ENCODE measurements at regions not wholly inside any gene's neighbourhood (a gene's known extent, or its start where the extent isn't known, plus 50 kb on each side); places are given as distances from the start of the nearest gene placed in this dataset.

- Mint-ChIP-seq H3K36me3 (ENCODE audit: insufficient read depth) (peaks cover 35% of the 10 kb centered on the region), H3K9me3 (no peaks in the 10 kb centered on the region), H3K4me3 (no peak overlapping the region), H3K27me3 (ENCODE audit: low read depth) (no peaks in the 10 kb centered on the region), H3K4me1 (ENCODE audit: low read depth) (peaks cover 10% of the 10 kb centered on the region)
- DNase-seq (no peak), ATAC-seq (no peak)
Observed at GRCh38 chr17:68125111-68125870, 89.8 kb downstream of the KPNA2 start.

DNA sequence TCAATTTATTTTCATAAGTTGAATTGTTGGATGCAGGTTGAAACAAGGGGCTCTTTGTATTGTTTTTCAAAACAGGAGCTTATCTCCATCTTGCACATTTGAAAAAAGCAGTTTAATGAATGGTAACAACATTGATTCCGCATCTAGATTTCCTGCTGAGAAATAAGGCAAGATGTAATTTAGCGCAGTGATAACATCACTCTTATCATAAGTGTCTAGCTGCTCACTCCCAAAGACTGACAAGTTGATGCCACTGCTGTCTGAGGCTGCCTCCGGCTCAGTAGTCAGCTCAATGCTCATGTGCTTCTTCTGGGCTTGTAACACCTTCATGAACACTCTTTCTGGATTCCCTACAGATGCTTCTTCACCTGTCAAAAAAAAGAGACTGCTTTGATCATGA lies 92.4 kb downstream of the KPNA2 start:
- H3K27me3 Mint-ChIP-seq (ENCODE audit: low read depth) = no peaks in the 10 kb centered on the region
- no peak overlapping the region for H3K4me3 Mint-ChIP-seq
- ATAC-seq (no peak), DNase-seq (no peak)
- H3K36me3 Mint-ChIP-seq (ENCODE audit: insufficient read depth) = peaks cover 28% of the 10 kb centered on the region
- peaks cover 10% of the 10 kb centered on the region for H3K4me1 Mint-ChIP-seq (ENCODE audit: low read depth)
- H3K9me3 Mint-ChIP-seq = no peaks in the 10 kb centered on the region

GRCh38 chr17:68131456-68131855 lies 95.9 kb downstream of the KPNA2 start:
- peaks cover 30% of the 10 kb centered on the region for H3K36me3 Mint-ChIP-seq (ENCODE audit: insufficient read depth)
- no peak overlapping the region for H3K4me3 Mint-ChIP-seq
- no peaks in the 10 kb centered on the region for H3K27me3 Mint-ChIP-seq (ENCODE audit: low read depth)
- DNase-seq = no peak
- ATAC-seq = no peak
- no peaks in the 10 kb centered on the region for H3K9me3 Mint-ChIP-seq
- H3K4me1 Mint-ChIP-seq (ENCODE audit: low read depth) = no peaks in the 10 kb centered on the region

DNA sequence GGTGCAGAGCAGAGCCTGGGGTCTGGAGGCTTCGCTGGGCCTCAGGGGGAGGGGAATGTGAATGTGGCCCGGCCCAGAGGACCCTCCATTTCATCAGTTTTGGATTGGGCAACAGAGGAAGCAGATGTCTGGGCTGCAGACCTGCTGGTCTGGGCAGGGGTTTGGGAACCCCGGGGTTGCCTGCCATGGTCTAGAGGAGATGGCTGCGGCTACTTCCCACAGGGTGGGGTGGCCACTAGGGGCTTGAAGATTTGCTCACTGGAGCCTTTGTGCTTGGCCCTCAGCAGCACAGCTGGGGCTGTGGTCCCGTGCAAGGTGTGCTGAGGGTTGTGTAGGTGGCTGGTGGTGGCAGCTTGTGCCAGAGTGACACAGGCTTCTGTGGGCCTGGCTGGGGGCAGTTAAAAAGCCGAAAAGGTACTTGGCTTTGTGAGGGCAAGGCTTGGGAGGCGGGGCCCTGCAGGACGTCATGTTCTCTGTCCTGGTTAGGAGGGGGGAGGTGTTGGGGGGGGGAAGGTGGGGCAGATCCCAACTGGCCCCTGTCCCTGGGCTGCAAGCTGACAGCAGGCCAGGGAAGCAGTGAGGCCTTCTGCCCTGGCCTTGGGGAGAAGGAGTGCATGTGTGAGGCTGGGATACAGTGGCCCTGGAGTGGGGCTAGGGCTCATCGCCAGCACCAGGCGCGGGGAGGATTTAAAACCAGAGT lies 98.0 kb downstream of the KPNA2 start:
- DNase-seq (no peak), ATAC-seq (no peak)
- Mint-ChIP-seq H3K4me3 (no peak overlapping the region), H3K4me1 (ENCODE audit: low read depth) (no peaks in the 10 kb centered on the region), H3K9me3 (no peaks in the 10 kb centered on the region), H3K27me3 (ENCODE audit: low read depth) (no peaks in the 10 kb centered on the region), H3K36me3 (ENCODE audit: insufficient read depth) (peaks cover 21% of the 10 kb centered on the region)

DNA sequence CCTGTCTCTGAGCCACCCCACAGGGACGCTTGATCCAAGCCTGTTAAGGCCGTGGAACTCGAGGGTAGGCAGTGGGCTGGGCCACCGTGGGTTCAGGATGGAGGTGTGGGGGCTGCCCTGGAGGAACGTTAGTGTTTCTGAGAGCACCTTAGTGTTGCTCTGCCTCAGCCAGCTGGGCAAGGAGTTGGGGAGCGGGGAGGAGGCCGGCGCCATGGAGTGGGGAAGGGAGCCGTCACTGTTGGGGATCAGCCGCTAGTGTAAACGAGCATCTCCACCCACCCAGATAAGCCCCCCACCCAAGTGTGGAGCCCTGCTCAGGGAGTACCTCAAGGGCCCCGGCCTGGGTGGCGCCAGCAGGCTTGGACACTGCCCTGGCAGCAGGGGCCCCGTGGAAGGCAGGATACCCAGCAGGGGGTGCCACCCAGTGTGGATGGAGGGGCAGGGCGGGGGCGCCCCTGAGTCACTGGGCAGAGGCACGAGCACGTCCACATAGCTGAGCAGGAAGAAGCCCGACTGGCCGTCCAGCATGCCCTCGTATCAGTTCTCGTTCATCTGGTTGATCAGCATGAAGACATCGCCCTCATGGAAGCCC lies 98.6 kb downstream of the KPNA2 start:
- DNase-seq (no peak), ATAC-seq (no peak)
- Mint-ChIP-seq H3K36me3 (ENCODE audit: insufficient read depth) (peaks cover 21% of the 10 kb centered on the region), H3K9me3 (no peaks in the 10 kb centered on the region), H3K4me1 (ENCODE audit: low read depth) (no peaks in the 10 kb centered on the region), H3K27me3 (ENCODE audit: low read depth) (no peaks in the 10 kb centered on the region), H3K4me3 (no peak overlapping the region)

DNA sequence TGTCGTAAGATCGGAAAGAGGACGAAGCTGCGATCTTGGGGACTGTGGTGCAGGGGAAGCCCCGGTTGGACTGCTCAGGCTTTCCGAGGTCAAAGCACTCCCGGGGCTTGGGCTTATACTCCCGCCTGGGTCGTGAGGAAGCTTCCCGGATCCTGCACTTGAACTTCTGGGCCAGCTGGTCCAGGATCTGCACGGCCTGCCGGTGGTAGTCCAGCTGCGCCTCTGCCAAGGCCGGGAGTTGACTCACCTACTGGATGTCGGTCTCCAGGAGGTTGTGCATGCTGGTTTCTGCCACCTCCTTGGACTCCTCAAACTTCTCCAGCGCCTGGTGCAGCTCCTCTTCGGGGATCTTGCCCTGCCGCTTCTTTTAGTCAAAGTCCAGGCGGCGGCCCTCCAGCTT lies 99.2 kb downstream of the KPNA2 start:
- H3K4me3 Mint-ChIP-seq = no peak overlapping the region
- DNase-seq (no peak), ATAC-seq (no peak)
- no peaks in the 10 kb centered on the region for H3K9me3 Mint-ChIP-seq
- no peaks in the 10 kb centered on the region for H3K4me1 Mint-ChIP-seq (ENCODE audit: low read depth)
- peaks cover 21% of the 10 kb centered on the region for H3K36me3 Mint-ChIP-seq (ENCODE audit: insufficient read depth)
- no peaks in the 10 kb centered on the region for H3K27me3 Mint-ChIP-seq (ENCODE audit: low read depth)

DNA sequence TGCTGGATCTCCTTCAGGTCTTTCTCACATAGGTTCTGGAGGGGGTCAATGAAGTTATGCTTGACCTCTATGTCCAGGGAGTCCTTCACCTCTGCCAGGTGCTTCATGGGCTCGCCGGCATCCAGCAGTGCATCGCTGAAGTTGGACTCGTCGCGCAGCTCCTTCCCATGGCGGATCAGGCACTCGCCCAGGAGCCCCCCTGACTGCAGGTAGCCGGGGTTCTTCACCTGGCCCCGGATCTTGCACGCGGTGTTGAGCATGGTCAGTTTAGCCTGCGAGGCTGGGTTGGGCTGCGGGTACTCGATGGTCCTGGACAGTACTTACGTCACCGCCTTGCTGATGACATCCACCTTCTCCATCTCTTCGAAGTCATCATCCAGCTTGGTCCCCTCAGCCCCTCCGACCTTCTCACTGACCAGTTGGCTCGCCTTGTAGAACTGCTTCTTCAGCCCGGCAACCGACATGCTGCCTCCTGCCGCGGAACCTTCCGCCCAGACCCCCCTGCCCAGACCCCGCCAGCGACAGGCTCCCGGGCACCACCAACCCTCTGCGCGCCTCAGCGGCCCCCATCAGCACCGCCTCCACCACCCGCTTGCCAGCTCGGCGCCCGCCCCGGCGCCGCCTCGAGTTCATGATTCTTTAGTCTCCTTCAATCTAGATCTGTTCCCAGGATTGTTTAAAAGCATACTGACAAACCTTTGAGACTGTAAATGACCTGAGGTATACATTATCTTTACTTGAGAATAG lies 99.8 kb downstream of the KPNA2 start:
- peaks cover 19% of the 10 kb centered on the region for H3K36me3 Mint-ChIP-seq (ENCODE audit: insufficient read depth)
- no peaks in the 10 kb centered on the region for H3K27me3 Mint-ChIP-seq (ENCODE audit: low read depth)
- ATAC-seq (no peak), DNase-seq (no peak)
- no peak overlapping the region for H3K4me3 Mint-ChIP-seq
- no peaks in the 10 kb centered on the region for H3K4me1 Mint-ChIP-seq (ENCODE audit: low read depth)
- H3K9me3 Mint-ChIP-seq = no peaks in the 10 kb centered on the region

DNA sequence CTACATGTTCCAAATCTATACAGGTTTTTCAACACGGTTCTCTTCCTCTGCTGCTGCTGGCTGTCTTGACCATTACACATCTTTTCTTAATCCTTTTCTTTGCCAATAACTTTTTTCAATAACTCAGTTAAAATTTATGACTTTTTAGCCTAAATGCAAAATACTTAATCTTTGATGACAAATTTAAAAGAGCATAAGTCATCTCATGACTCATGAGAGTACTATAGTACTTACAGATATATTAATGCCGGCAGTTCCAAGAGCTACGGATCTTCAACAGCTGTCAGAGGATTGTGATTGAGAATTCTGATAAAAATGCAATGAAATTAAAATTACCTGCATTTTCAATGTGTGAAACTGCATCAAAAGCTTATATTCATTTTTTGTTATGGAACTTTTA lies 105.5 kb downstream of the KPNA2 start:
- Mint-ChIP-seq H3K9me3 (no peaks in the 10 kb centered on the region), H3K4me3 (no peak overlapping the region), H3K36me3 (ENCODE audit: insufficient read depth) (peaks cover 2% of the 10 kb centered on the region), H3K4me1 (ENCODE audit: low read depth) (no peaks in the 10 kb centered on the region), H3K27me3 (ENCODE audit: low read depth) (no peaks in the 10 kb centered on the region)
- DNase-seq = no peak
- ATAC-seq = no peak

- H3K4me1 Mint-ChIP-seq (ENCODE audit: low read depth) = no peaks in the 10 kb centered on the region
- no peak overlapping the region for H3K4me3 Mint-ChIP-seq
- DNase-seq (no peak), ATAC-seq (no peak)
- no peaks in the 10 kb centered on the region for H3K9me3 Mint-ChIP-seq
- no peaks in the 10 kb centered on the region for H3K36me3 Mint-ChIP-seq (ENCODE audit: insufficient read depth)
- no peaks in the 10 kb centered on the region for H3K27me3 Mint-ChIP-seq (ENCODE audit: low read depth)
Observed at GRCh38 chr17:68142595-68142994, 105.2 kb upstream of the AMZ2 start.

DNA sequence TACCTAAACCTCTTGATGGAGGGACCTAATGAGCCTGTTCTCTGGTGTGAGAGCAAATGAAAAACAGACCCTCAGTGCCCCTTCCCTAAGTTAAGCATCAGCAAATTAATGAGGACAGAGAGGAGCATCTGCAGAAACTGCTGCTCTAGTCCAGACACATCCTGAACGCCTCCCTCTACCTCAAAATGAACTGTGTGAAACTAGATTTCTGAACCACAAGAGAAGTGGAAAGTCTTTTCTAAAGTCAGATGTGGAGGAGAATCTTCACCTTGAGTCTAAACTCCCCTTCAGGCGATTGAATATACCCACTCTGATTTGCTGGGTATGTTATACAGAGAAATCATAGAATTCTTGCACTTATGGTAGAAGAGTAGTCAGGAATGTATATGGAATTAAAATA lies 104.4 kb upstream of the AMZ2 start:
- ATAC-seq (no peak), DNase-seq (no peak)
- Mint-ChIP-seq H3K27me3 (ENCODE audit: low read depth) (no peaks in the 10 kb centered on the region), H3K4me1 (ENCODE audit: low read depth) (no peaks in the 10 kb centered on the region), H3K4me3 (no peak overlapping the region), H3K36me3 (ENCODE audit: insufficient read depth) (no peaks in the 10 kb centered on the region), H3K9me3 (no peaks in the 10 kb centered on the region)

DNA sequence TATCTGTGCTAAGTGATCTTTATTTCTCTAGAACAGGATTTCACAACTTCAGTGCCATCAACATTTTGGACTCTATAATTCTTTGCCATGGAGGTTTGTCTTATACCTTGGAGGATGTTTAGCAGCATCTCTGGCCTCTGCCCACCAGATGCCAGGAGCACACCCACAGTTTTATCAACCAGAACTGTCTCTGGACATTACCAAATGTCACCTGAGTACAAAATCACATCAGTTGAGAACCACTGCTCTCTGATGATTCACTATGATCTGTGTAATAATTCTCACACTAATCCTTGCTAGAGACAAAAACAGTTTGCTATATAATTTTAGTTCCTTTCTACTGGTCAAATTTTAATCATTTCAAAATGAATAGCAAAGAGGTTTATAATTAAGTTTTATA lies 102.8 kb upstream of the AMZ2 start:
- no peaks in the 10 kb centered on the region for H3K27me3 Mint-ChIP-seq (ENCODE audit: low read depth)
- no peak for DNase-seq
- no peaks in the 10 kb centered on the region for H3K36me3 Mint-ChIP-seq (ENCODE audit: insufficient read depth)
- H3K9me3 Mint-ChIP-seq = no peaks in the 10 kb centered on the region
- H3K4me1 Mint-ChIP-seq (ENCODE audit: low read depth) = no peaks in the 10 kb centered on the region
- no peak for ATAC-seq
- no peak overlapping the region for H3K4me3 Mint-ChIP-seq

DNA sequence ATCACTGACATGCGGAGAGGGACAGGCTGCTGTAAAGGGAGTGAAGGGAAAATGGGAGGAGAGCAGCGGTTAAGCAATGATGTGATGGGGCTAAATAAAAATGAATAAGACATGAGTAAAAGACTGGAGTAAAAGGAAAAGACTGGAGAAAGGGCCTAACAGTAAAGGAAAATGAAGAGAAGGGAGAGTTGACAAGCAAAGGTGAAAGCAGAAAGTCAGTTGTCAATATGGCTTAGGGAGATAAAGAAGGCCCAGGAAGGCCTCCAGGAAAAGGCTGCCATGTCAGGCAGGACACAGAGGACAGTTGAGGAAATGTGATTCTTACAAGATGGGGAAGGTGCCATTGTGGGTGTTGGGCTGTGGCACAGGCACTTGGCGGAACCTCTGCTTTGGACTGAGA lies 98.9 kb upstream of the AMZ2 start:
- Mint-ChIP-seq H3K36me3 (ENCODE audit: insufficient read depth) (no peaks in the 10 kb centered on the region), H3K4me1 (ENCODE audit: low read depth) (no peaks in the 10 kb centered on the region), H3K9me3 (no peaks in the 10 kb centered on the region), H3K4me3 (no peak overlapping the region), H3K27me3 (ENCODE audit: low read depth) (no peaks in the 10 kb centered on the region)
- DNase-seq = no peak
- no peak for ATAC-seq

DNA sequence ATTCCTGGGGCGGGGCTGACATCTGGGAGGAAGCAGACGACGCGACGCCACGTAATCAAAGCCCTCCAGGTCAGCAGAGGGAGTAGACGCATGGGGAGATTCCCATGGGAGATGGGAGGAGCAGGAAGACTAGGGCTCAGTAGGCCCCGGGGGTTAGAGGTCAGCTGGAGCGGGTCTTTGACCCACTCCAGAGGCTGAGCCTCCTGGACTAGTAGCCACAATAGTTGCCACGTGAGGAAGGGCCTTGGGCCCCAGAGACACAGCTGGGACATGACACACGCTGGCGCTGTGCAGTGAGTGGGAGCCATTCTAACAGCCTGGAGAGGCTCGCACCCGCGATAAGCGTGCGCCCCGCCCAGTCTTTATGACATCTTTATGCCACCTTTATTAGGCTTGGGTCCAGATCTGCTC lies 95.7 kb upstream of the AMZ2 start:
- ATAC-seq (no peak), DNase-seq (no peak)
- Mint-ChIP-seq H3K4me1 (ENCODE audit: low read depth) (no peaks in the 10 kb centered on the region), H3K4me3 (no peak overlapping the region), H3K36me3 (ENCODE audit: insufficient read depth) (no peaks in the 10 kb centered on the region), H3K27me3 (ENCODE audit: low read depth) (no peaks in the 10 kb centered on the region), H3K9me3 (no peaks in the 10 kb centered on the region)

DNA sequence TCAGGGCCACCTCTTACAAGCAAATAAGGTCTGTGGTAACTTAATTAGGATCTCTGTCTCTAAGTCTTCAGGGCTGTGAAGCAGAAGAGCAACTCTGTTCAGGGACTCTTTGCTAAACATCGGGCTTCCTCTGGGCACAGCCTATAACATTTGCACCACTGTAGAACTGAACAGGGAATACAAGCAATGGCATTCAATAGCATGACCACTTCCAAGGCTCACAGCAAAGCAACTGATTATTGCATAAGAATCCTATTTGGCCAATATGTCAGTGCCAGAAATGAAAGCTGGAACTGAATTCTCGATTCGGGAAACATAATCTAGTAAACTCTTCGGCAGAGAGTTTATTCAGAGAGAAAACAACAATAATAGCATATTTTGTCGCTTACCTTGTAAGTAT lies 92.2 kb upstream of the AMZ2 start:
- no peaks in the 10 kb centered on the region for H3K27me3 Mint-ChIP-seq (ENCODE audit: low read depth)
- H3K36me3 Mint-ChIP-seq (ENCODE audit: insufficient read depth) = no peaks in the 10 kb centered on the region
- no peak for DNase-seq
- no peak for ATAC-seq
- H3K4me3 Mint-ChIP-seq = no peak overlapping the region
- no peaks in the 10 kb centered on the region for H3K4me1 Mint-ChIP-seq (ENCODE audit: low read depth)
- no peaks in the 10 kb centered on the region for H3K9me3 Mint-ChIP-seq
